ENCODE measurements at regions not wholly inside any gene's neighbourhood (a gene's known extent, or its start where the extent isn't known, plus 50 kb on each side); places are given as distances from the start of the nearest gene placed in this dataset.

DNA sequence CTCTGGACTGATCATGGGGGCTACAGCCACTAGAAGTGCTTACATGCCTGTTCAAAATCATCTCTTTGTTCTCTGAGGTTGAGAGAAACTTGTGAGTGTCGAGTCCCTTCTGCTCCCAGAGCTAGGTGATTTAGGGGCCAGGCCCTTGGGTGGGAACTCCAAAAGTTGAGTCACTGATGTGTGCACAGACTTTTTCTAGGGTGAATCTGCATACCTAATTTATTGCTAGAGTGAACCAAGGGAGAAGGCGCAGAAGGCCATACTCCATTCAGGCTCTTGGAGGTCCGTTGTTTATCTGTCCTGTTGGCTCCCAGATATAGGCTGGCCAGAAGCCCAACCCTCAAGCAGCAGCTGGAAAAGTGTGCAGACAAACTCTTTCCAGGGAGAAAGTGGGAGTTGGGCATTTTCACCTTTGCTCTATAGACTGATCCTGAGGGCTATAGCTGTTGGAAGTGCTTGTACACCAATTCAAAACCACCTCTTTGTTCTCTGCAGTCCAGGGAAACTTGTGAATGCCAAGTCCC, 80.8 kb upstream of the ARX start:
- TF ChIP-seq YY1 (IDR thresholded peaks at IDR 0.05; ENCODE audit: insufficient read depth, insufficient read length) (no peak), ZNF274 (IDR thresholded peaks at IDR 0.05; ENCODE audit: low read depth, low read length) (no peak), SUZ12 (IDR thresholded peaks at IDR 0.05; ENCODE audit: extremely low read depth, insufficient read depth, insufficient read length) (no peak)

Measured in NT2/D1 (cell line).